Activated CD4-positive, CD25-positive, alpha-beta regulatory T cell treated with anti-CD3 and anti-CD28 coated beads, Interleukin-2, amount 50 U/mL, for 24 hours (primary cell): ENCODE measurements at regions not wholly inside any gene's neighbourhood (a gene's known extent, or its start where the extent isn't known, plus 50 kb on each side); places are given as distances from the start of the nearest gene placed in this dataset.
"Not testable (repeated sequence)": the region's sequence is repeated elsewhere in the genome, so short reads cannot be mapped to it uniquely, and the experiment has no call there.

Source experiments
- ATAC-seq, 2 donors: fragments of 150-1000 bp; cut with Tn5 transposase; one replicate each; pipeline ENCODE4 v1.10.0; 2021; ENCODE audit warnings: mild to moderate bottlenecking in 1 of 2, moderate library complexity in 1 of 2

- ATAC-seq: no peak
Observed at GRCh38 chr7:69508736-69509135, 89.5 kb upstream of the AUTS2 start.

DNA sequence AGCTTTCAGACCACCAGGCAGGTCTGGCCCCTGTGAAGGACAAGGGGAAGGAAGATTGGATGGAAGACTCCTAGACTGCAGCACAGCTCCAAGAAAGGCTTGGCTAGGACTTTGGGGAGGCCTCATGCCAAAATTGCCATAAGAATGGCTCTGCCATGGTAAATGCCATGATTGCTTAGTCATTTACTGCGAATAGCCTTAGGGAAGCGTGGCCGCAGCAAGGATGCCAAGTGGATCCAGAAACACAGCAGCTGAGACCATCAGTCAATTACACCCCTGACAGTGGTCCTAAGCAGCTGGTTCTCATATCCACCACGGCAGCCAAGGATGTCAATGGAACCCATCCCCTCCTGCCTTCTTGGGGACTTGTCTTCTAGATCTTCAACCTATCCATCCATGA, 88.2 kb upstream of the AUTS2 start:
- no peak for ATAC-seq

GRCh38 chr7:69515495-69516212, 82.6 kb upstream of the AUTS2 start:
- ATAC-seq: no peak

- no peak for ATAC-seq
Observed at GRCh38 chr7:69516238-69516820, 81.9 kb upstream of the AUTS2 start.

DNA sequence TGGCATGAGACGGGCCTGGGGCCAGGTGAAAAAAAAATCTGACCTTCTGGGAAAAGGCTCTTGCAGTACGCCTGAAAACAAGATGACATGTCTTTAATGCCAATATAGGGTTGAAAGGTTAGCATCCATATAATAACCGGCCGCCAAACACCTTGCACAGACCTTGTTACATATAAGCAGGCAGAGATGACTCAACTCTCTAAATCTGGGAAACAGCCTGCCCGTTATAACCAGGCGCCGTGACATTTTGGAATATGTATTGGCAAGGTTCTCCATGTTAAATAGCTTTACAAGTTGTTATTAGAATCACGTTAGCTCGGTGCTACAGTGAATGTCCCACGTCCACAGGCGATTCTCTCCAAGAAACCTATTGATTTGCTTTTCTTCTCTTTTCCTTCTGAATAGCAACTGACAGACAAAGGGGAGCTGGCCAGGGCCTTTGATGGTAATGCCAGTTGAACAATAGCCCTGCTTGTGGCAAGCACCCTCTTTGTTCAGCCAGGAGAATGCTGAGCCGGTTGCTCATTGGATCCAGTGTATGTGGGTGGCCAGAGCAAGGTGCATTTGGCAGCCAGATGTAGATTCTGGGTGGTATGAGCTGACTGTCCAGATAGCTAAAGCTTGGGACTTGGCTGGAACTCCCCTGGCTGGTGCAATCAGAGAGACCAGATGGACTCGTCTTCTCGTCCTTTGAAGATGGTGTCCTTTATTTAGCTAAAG, 80.1 kb upstream of the AUTS2 start:
- no peak for ATAC-seq

- no peak for ATAC-seq
Observed at GRCh38 chr7:69518705-69519077, 79.6 kb upstream of the AUTS2 start.

DNA sequence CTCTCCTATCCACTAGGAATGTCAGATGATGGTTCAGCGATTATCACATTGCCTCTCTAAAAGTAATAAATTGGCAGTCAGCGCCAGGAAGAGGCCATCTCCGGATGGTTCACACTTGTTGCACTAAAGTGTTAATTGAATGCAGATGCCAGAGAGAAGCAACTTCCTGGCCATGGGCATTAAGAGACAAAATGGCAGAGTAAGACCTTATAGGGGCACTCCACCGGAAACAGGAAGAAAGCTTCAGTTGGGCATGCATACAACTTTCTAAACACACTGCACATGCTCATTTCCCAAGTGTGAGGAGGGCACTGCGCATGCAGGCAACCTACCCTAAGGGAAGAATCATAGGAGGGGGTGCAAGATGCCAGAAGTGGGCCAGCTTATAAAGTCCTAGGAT, 71.7 kb upstream of the AUTS2 start:
- ATAC-seq: no peak

DNA sequence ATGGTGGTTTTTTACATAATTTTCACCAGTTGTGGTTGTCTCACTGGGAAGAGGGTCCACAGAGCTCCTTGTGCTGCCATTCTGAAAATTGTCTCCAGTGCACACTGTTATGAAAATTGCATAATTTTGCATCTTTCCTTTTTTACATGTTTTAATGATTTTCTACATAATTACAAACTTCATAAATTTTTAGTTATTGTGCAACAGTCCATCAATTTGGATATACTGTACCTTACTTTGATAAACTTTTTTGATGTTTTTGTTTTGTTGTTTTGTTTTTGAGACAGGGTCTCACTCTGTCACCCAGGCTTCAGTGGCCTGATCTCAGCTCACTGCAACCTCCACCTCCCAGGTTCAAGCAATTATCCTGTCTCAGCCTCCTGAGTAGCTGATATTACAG, 70.6 kb upstream of the AUTS2 start:
- no peak for ATAC-seq

GRCh38 chr7:69531050-69531449, 67.2 kb upstream of the AUTS2 start:
- ATAC-seq: no peak

DNA sequence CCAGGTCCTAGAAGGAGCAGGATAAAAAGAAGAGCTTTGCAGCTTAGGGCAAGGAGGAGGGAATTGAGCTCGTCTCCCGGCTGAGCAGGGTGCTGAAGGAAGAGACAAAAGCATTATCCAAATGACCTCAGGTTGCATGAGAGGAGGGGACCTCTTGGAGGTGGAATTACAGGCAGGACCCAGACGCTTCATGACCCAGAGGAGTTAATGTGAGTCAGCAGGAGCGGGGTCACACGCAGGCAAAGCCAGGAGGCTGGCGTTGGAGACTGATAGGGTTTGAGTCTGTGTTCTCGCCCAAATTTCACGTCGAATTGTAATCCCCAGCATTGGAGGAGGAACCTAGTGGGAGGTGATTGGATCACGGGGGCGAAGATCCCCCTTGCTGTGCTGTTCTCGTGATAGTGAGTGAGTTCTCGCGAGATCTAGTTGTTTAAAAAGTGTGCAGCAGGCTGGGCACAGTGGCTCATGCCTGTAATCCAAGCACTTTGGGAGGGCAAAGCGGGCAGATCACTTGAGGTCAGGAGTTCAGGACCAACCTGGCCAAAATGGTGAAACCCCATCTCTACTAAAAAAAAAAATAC, 63.7 kb upstream of the AUTS2 start:
- ATAC-seq: no peak

DNA sequence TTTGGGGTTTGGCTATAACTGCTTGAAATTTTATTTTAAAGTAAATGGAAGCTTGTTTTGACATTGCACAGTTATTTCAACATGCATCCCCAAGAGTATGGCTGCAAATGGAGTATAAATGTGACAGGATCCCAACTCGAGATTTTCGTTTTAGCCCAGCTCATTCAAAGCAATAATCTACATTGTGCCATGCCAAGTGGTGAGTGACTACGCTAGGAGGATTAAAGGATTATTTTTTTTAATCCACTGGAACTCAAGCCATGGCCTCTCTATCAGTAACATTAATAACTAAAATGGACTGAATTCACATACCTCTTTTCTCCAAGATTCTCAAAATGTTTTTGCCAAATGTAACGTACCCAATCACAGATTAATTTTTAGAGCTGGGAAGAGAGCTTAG, 60.6 kb upstream of the AUTS2 start:
- ATAC-seq: no peak

DNA sequence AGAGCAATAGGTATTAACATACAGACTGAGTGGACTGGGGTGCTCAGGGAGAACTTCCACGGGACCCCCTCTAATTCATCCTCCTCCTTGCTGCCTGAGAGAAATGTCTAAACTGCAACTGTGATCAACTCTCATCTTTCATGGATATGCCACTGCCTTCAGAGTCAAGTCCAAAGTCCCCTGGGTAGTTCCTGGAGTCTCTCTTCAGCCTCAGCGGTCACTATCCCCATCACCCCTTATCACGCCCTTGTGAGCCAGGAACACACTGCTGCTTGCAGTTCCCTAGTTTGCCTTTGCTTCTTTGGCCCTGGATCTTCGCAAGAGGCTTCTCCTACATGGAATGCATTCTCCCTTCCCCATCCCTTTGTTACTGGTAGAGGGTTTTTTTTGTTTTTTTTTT, 58.7 kb upstream of the AUTS2 start:
- no peak for ATAC-seq

DNA sequence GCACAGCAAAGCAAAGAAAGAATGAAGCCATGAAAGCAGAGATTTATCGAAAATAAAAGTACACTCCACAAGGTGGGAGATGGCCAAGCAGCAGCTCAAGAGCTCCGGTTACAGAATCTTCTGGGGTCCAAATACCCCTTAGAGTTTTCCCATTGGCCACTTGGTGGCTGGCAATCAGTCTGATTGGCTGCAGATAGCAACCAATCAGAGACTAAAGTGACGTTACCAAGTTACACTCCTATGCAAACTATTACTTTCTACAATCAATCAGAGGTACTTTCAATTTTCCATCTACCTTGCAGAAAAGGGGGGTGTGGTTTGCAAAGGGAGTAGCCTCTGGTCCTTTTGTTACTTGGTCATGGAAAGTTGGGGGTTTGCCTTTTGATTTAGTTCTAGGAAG, 58.0 kb upstream of the AUTS2 start:
- no peak for ATAC-seq

- not testable (repeated sequence) for ATAC-seq
Observed at GRCh38 chr7:69541779-69542432, 56.4 kb upstream of the AUTS2 start.

DNA sequence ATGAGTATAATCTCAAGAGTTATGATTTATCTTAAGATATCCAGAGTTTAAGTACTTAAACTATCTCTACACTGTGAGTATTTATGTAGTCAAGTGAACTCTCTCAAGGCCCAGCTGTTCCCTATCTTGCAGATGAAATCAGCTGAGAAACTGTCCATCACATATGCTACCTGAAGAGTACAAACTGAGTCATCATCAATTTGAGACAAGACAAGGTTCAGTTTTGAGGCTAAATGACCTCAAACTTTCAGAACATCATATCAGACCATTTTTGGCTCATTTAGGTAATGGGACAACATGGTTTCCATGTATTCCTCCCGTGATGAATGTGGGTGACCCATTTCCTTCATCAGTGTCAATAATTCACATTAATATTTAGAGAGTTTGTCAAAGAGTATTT, 53.1 kb upstream of the AUTS2 start:
- no peak for ATAC-seq
